NB4 (cell line): ENCODE measurements at regions not wholly inside any gene's neighbourhood (a gene's known extent, or its start where the extent isn't known, plus 50 kb on each side); places are given as distances from the start of the nearest gene placed in this dataset.

Experiments used
- DNase-seq: peaks from one replicate; pipeline ENCODE4 v3.0.0; 2010; ENCODE audit warnings: low read depth
- H3K4me3 ChIP-seq: one replicate; pipeline ENCODE4 v1.5.1; 2011; ENCODE audit warnings: mild to moderate bottlenecking, low read depth, low read length, moderate library complexity
- MYC ChIP-seq: IDR thresholded peaks from 2 replicates; pipeline ENCODE4 v1.6.1; 2011; ENCODE audit warnings: low read depth, low read length
- POLR2A ChIP-seq: IDR thresholded peaks from 2 replicates; pipeline ENCODE4 v1.6.1; 2011; ENCODE audit warnings: mild to moderate bottlenecking; ENCODE audit not compliant: insufficient read length; ENCODE audit errors: extremely low read depth
- TF ChIP-seq, protein P1 (sequence below): IDR thresholded peaks from 2 replicates; pipeline ENCODE4 v1.6.1; 2011; ENCODE audit warnings: low read depth, low read length
- TF ChIP-seq, protein P2 (sequence below): IDR thresholded peaks from one replicate; pipeline ENCODE4 v1.5.1; 2012; ENCODE audit warnings: low read depth, low read length

DNA sequence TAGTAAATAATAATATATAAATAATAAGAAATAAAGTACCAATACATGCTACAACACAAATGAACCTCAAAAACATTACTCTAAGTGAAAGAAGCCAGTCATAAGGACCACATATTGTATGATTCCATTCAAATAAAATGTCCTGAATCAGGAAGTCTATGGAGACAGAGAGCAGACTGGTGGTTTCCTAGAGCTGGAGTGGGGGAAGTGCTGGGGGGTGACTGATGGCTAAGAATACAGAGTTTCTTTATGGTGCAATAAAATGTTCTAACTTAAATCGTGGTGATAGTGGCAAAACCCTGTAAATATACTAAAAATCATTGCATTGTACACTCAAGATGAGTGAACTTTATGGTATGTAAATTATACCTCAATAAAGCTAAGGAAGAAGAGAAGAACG is 376.5 kb downstream of the BUD13 start:
- no peak for DNase-seq
- TF ChIP-seq, protein P1, sequence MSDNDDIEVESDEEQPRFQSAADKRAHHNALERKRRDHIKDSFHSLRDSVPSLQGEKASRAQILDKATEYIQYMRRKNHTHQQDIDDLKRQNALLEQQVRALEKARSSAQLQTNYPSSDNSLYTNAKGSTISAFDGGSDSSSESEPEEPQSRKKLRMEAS = no peak
- TF ChIP-seq MYC (no peak), POLR2A (no peak)
- TF ChIP-seq, protein P2, sequence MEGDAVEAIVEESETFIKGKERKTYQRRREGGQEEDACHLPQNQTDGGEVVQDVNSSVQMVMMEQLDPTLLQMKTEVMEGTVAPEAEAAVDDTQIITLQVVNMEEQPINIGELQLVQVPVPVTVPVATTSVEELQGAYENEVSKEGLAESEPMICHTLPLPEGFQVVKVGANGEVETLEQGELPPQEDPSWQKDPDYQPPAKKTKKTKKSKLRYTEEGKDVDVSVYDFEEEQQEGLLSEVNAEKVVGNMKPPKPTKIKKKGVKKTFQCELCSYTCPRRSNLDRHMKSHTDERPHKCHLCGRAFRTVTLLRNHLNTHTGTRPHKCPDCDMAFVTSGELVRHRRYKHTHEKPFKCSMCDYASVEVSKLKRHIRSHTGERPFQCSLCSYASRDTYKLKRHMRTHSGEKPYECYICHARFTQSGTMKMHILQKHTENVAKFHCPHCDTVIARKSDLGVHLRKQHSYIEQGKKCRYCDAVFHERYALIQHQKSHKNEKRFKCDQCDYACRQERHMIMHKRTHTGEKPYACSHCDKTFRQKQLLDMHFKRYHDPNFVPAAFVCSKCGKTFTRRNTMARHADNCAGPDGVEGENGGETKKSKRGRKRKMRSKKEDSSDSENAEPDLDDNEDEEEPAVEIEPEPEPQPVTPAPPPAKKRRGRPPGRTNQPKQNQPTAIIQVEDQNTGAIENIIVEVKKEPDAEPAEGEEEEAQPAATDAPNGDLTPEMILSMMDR = no peak
- no peak overlapping the region for H3K4me3 ChIP-seq

DNA sequence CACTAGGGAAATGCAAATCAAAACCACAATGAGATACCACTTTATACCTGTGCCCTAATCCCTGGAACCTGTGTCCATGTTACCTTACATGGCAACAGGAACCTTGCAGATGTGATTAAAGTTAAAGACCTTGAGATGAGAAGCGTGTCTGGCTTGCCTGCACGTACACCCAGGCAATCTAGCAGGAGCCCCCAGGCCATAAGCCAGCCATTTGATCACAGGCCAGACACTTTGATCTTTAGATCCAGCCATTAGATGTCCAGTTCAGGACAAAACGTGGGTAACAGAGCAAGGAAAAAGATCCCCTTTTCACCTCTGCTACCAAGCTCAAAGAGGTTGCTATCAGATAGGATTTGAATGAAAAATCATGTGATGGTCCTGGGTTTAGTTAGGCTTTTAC is 378.8 kb downstream of the BUD13 start:
- DNase-seq = no peak
- TF ChIP-seq POLR2A = no peak
- TF ChIP-seq, protein P2 = no peak
- H3K4me3 ChIP-seq = no peak overlapping the region

DNA sequence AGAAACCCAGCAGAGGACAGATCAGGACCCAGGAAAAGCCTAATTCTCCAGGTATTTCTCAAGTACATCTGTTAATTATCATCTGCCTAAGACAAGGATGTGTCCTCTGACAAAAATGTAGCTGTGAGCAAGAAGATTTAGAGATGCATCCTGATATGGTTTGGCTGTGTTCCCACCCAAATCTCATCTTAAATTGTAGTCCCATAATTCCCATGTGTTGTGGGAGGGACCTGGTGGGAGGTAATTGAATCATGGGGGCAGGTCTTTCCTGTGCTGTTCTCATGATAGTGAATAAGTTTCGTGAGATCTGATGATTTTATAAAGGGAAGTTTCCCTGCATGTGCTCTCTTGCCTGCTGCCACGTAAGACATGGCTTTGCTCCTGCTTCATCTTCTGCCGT is 381.8 kb downstream of the BUD13 start:
- TF ChIP-seq, protein P1 = no peak
- no peak for TF ChIP-seq MYC
- no peak for TF ChIP-seq POLR2A
- TF ChIP-seq, protein P2 = no peak
- no peak overlapping the region for H3K4me3 ChIP-seq
- no peak for DNase-seq

DNA sequence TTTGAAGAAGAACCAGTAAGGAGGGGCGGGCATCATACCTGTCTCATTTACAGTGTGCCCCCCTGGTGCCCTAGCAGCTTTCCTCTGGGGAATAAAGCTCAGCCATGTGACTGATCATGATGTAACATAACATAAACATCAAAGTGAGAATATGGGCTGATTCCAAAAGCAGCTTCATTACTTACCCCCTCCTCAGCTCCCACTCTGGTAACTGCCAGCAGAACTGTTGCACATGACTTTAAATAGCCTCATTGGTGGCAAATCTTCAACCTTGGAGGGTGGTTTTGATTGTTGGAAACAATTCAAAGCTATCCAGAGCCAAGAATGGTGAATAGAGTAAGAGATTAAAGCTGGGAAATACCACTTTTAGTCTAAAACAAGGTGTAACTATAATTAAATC is 384.6 kb downstream of the BUD13 start:
- DNase-seq = no peak
- H3K4me3 ChIP-seq = no peak overlapping the region
- TF ChIP-seq, protein P1 = no peak
- TF ChIP-seq POLR2A = no peak
- TF ChIP-seq, protein P2 = no peak
- TF ChIP-seq MYC = no peak

DNA sequence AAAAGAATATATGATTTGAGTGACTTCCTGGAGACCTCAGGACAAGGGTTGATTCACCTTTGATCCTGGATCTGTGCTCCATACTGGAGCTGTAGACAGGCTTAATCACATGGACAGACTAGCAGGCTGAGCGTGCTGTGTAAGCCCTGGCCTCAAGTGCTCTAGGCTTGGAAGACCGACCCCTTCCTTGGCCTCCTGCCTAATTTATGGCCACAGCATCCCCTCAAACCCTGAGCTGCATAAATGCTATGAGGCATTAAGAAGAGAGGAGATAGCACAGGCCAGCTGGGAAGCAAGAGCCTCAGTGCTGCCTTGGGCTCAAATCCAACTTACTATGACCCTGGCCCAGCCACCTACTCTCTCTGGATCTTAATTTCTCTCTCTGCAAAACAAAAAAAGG is 385.1 kb downstream of the BUD13 start:
- no peak overlapping the region for H3K4me3 ChIP-seq
- no peak for DNase-seq
- TF ChIP-seq MYC = no peak
- TF ChIP-seq, protein P1 = no peak
- TF ChIP-seq POLR2A = no peak
- TF ChIP-seq, protein P2 = no peak

DNA sequence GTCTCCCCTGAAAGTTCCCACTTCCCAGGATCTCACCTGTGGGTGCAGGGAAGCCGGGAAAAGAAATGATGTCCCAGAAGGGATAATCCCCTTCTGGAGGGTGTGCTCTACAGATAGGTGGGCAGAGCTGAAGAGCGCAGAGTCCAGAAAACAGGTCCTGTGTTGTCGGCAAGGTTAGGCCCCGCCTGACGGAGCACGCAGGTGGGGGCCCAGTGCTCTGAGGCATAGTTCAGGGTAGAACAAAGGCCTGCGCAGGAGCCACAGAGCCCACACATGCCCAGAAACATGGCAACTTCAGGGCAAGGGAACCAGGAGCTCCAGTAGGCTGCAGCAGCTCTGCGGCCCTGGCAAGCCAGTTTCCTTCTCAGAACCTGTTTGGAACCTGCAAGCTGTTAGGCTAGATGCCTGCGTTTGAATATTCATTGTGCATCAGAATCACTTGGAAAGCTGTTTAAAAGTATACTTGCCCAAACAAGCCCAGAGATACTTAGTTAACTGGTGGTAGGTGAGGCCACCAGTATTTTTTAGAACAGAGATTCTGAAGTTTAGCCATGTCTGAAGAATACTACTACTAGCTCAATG is 386.6 kb downstream of the BUD13 start:
- no peak for TF ChIP-seq POLR2A
- H3K4me3 ChIP-seq = no peak overlapping the region
- DNase-seq = no peak

DNA sequence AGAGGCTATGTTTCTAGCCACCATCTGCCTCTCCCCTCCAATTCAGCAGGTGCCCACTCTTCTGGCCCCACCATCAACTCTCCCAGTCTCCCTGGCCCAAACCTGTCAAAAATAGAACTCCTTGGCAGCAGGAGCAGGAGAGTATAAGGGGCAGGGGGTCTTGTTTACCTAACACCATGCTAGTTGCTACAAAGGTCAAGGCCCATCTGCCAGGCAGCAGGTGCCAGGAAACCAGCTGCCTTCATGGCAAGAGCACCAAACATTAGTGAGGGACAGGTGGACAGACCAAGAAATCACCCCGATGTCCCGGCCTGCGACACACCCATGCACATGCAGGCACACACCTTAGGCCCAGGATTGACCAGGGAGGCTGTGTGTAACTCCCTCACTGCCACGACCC is 387.9 kb downstream of the BUD13 start:
- no peak overlapping the region for H3K4me3 ChIP-seq
- TF ChIP-seq MYC = no peak
- TF ChIP-seq, protein P1 = no peak
- no peak for TF ChIP-seq POLR2A
- TF ChIP-seq, protein P2 = no peak
- no peak for DNase-seq
